ENCODE measurements at regions not wholly inside any gene's neighbourhood (a gene's known extent, or its start where the extent isn't known, plus 50 kb on each side); places are given as distances from the start of the nearest gene placed in this dataset.
A peak's percentile ranks its signal among the peaks of the same experiment; 100 is the strongest.
"Not testable (repeated sequence)": the region's sequence is repeated elsewhere in the genome, so short reads cannot be mapped to it uniquely, and the experiment has no call there.

DNA sequence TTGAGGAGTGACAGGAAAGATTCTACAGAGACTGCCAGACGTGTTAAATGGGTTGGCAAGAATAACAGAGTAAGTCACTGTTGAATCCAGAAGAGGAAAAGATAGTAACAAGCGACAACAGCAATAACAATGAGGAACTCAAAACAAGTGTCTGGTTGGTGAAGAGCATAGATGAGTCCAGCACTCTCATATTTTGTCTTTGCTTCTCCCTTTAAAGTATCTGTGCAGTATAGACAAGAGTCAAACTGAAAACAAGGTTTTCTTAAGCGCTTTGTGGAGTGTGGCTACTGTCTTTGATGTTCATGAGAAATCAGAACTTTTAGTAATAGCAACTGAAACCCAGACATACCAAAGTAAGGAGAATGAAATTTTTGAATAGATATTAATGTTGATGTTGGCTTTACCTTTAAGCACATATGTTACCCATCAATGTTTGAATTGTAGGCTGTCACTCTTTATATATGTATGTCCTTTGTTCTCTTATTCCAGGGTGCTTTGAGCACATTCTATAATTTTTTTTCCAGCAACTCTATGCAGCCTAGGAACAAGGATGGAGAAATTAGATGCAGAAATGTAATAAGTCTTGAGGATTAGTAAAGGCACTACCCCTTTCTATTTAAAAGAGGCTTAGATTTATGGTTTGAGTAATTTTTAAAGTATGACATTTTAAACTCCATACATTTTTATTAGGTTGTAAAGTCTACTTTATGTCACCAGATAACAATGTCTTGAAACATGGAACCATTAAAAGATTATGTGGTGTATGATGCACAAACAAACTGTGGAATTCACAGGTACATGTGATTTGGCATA is 185.5 kb downstream of the NFKBIZ start:
- DNase-seq (ENCODE audit: low read depth, low spot score), result no peak

DNA sequence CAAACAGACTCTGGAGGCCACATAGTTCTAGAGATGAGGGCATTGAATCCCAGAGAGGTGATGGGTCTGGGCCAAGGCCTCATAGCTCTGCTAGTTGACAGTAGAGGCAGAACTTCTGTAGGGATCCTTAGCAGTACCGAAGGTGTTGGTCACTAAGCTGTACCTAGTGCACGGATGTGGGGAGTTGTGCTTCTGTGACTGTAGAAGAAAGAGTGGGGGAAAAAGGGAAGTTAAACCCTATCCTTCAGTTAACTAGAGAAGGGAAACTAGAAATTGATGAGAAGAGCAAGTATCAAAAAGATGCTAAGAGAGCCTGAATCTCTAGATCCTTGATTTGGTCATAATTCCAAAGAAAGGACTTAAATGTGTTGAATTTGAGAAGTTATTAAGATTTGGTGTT is 186.7 kb downstream of the NFKBIZ start:
- no peak for DNase-seq (ENCODE audit: low read depth, low spot score)

DNA sequence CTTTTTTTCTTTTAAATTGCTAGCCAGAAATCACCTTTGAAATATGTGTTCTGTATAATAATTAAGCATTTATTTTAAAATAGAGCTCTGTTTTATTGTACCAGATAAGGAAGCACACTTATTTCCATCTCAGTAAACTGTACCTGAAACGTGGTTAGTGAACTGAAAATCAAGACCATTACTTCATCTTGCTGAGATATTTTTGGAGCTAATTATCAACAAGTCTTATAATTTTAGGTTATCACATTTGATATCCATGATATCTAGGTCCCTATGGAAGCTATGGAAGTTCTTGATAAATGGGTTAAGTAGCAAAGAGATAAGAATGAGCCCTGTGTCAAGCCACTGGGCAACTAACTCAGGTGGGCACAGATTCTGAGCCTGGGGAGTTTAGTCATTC is 187.2 kb downstream of the NFKBIZ start:
- DNase-seq (ENCODE audit: low read depth, low spot score), result no peak

DNA sequence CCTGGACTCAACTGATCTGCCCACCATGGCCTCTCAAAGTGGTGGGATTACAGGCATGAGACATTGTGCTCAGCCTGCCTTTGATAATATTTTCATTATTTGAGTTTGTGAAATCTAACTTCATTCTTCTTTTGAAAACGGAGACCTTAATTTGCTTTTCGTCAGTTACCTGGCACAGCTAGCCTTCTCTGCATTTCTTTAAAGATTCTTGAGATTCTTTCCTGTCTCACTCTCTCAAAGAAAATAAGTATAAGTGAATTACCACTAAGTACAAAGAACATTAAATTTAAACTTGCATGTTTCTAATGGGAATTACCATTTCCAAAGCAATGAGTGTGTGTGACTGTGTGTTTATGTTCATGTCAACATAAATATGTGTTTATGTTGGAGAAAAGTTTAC is 187.9 kb downstream of the NFKBIZ start:
- DNase-seq (ENCODE audit: low read depth, low spot score), result peak; percentile 71

- DNase-seq (ENCODE audit: low read depth, low spot score), result peak; percentile 26
These were observed 188.5 kb downstream of the NFKBIZ start for GRCh38 chr3:102037791-102038190.

- DNase-seq (ENCODE audit: low read depth, low spot score), result peak; percentile 11
These were observed 189.3 kb downstream of the NFKBIZ start for GRCh38 chr3:102038477-102039142.

DNA sequence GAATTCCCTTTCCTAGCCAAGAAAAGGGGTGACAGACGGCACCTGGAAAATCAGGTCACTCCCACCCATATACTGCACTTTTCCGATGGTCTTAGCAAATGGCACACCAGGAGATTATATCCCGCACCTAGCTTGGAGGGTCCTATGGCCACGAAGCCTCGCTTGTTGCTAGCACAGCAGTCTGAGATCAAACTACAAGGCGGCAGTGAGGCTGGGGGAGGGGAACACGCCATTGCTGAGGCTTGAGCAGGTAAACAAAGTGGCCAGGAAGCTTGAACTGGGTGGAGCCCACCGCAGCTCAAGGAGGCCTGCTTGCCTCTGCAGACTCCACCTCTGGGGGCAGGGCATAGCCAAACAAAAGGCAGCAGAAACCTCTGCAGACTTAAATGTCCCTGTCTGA is 190.8 kb downstream of the NFKBIZ start:
- DNase-seq (ENCODE audit: low read depth, low spot score), result not testable (repeated sequence)

DNA sequence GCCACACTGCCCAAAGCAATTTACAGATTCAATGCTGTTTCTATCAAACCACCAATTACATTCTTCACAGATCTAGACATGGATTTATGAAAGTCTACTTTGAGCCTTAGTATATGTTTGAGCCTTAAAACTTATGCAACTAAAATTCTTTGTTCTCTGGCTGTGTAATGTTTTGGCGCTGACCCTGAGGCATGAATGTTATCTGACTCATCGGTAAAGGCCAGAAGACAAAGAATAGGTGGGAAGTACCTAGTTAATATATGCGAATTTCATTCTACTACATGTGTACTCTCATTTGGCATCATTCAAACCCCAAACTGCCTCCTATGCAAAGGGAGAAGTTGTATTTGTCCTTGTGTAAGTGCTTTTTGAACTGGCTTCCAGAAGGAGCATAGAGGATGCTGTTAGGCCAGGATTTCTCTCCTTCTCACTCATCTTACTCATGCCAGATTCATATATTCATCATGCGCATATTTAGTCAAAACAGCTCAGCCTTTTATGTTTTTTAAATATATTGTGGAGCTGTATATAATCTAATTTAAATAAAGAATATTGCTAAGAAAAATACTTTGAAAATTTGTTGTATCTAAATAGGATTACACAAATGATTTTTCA is 204.2 kb downstream of the NFKBIZ start:
- peak; percentile 78 for DNase-seq (ENCODE audit: low read depth, low spot score)

GRCh38 chr3:102054543-102055080 is 205.3 kb downstream of the NFKBIZ start:
- no peak for DNase-seq (ENCODE audit: low read depth, low spot score)

GRCh38 chr3:102057781-102058421 is 208.6 kb downstream of the NFKBIZ start:
- no peak for DNase-seq (ENCODE audit: low read depth, low spot score)

DNA sequence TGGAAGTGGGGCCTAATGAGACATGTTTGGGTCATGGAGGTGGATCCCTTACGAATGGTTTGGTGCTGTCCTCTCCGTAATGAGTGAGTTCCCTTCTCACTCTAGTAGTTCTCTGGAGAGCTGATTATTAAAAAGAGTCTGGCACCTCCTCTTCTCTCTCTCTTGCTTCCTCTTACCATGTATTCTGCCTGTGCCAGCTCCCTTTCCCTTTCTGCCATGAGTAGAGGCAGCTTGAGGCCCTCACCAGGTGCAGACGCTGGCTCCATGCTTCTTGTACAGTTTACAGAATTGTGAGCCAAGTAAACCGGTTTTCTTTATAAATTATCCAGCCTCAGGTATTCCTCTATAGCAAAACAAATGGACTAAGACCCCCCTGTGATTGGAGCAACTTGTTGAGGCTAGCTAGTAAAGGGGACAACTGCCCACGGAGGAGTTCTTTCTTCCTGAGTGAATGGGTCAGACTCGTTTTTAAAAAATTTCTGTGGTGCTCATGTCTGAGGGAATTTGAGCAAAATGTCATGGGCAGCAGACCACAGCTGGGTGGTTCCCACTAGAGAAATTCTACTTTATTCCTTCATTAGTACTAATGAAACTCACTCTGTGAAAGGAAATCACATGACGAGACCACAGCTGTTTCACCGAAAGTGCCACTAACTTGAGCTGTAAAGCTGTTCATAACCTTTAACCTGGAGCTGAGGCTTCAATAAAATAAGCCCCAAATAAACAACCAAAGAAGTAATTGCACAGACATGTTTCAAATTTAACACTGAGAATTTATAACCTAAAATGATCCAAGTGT is 210.0 kb downstream of the NFKBIZ start:
- DNase-seq (ENCODE audit: low read depth, low spot score), result no peak

GRCh38 chr3:102060814-102061213 is 211.5 kb downstream of the NFKBIZ start:
- peak; percentile 27 for DNase-seq (ENCODE audit: low read depth, low spot score)

- DNase-seq (ENCODE audit: low read depth, low spot score), result no peak
These were observed 214.3 kb downstream of the NFKBIZ start for GRCh38 chr3:102063572-102063971.

- DNase-seq (ENCODE audit: low read depth, low spot score), result no peak
These were observed 217.2 kb downstream of the NFKBIZ start for GRCh38 chr3:102066470-102066869.

- no peak for DNase-seq (ENCODE audit: low read depth, low spot score)
These were observed 219.0 kb downstream of the NFKBIZ start for GRCh38 chr3:102068327-102068726.

- no peak for DNase-seq (ENCODE audit: low read depth, low spot score)
These were observed 219.4 kb downstream of the NFKBIZ start for GRCh38 chr3:102068736-102069135.

GRCh38 chr3:102069211-102069662 is 219.9 kb downstream of the NFKBIZ start:
- DNase-seq (ENCODE audit: low read depth, low spot score), result peak; percentile 39

DNA sequence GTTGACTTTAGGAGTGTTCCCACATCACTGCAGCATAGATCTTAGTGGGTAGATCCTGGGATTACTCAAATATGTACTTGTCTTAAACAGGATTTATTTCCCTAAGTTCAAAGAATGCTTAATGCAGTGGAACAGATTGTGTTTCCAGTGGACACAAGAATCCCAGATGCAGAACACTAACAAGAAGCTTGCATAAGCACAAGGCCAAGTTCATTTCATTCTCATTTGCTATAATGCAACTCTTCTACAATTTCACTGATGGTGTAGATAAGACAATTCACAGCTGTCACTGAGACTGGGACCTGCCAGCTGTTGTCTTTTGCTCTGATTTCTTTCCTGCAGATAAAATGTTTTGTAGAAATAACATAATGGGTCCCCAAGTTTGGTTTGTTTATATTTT is 225.6 kb downstream of the NFKBIZ start:
- no peak for DNase-seq (ENCODE audit: low read depth, low spot score)

- no peak for DNase-seq (ENCODE audit: low read depth, low spot score)
These were observed 229.1 kb downstream of the NFKBIZ start for GRCh38 chr3:102078401-102078800.

GRCh38 chr3:102078854-102079808 is 229.8 kb downstream of the NFKBIZ start:
- DNase-seq (ENCODE audit: low read depth, low spot score), result no peak
